ENCODE measurements at regions not wholly inside any gene's neighbourhood (a gene's known extent, or its start where the extent isn't known, plus 50 kb on each side); places are given as distances from the start of the nearest gene placed in this dataset.
"Not testable (repeated sequence)": the region's sequence is repeated elsewhere in the genome, so short reads cannot be mapped to it uniquely, and the experiment has no call there.

DNA sequence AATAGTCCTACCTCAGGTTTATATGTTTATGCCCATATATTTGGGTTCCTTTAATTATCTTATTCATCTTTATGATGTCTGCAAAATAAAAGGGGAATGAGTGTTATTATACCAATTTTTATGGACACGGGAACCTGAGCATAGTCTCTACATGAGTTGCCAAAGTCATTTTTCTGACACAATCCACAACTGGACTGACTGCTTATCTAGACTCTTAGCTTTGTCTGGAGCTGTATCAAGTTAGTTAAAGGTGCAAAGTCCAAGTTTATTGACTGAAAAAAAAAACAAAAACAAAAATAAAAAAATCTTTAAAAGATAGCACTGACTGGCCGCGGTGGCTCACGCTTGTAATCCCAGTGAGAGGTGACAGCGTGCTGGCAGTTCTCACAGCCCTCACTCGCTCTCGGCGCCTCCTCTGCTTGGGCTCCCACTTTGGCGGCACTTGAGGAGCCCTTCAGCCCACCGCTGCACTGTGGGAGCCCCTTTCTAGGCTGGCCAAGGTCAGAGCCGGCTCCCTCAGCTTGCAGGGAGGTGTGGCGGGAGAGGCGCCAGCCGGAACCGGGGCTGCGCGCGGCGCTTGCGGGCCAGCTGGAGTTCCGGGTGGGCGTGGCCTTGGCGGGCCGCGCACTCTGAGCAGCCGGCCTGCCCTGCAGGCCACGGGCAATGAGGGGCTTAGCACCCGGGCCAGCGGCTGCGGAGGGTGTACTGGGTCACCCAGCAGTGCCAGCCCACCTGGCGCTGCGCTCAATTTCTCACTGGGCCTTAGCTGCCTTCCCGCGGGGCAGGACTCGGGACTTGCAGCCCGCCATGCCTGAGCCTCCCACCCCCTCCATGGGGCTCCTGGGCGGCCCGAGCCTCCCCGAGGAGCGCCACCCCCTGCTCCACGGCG lies 116.6 kb upstream of the MBNL1 start:
- TF ChIP-seq CTCF (conservative IDR thresholded peaks at IDR 0.05; ENCODE audit: low read length); EZH2phosphoT487 (IDR thresholded peaks at IDR 0.05; ENCODE audit: borderline replicate concordance): not testable (repeated sequence)

All from Loucy (cell line).